ENCODE measurements at regions not wholly inside any gene's neighbourhood (a gene's known extent, or its start where the extent isn't known, plus 50 kb on each side); places are given as distances from the start of the nearest gene placed in this dataset.
"Not testable (repeated sequence)": the region's sequence is repeated elsewhere in the genome, so short reads cannot be mapped to it uniquely, and the experiment has no call there.

GRCh38 chr3:166435469-166436057 lies 598.3 kb upstream of the BCHE start:
- DNase-seq, result no peak

- no peak for DNase-seq
Measured at GRCh38 chr3:166433060-166433459, 595.8 kb upstream of the BCHE start.

- no peak for DNase-seq
Measured at GRCh38 chr3:166425900-166426611, 588.8 kb upstream of the BCHE start.

GRCh38 chr3:166425021-166425420 lies 587.8 kb upstream of the BCHE start:
- no peak for DNase-seq

GRCh38 chr3:166423824-166424513 lies 586.7 kb upstream of the BCHE start:
- DNase-seq, result not testable (repeated sequence)

GRCh38 chr3:166422556-166422955 lies 585.3 kb upstream of the BCHE start:
- DNase-seq, result no peak

- DNase-seq, result no peak
Measured at GRCh38 chr3:166420071-166420470, 582.8 kb upstream of the BCHE start.

GRCh38 chr3:166405896-166406295 lies 568.7 kb upstream of the BCHE start:
- DNase-seq, result no peak

GRCh38 chr3:166405465-166405864 lies 568.2 kb upstream of the BCHE start:
- no peak for DNase-seq

- DNase-seq, result no peak
Measured at GRCh38 chr3:166390303-166390702, 553.1 kb upstream of the BCHE start.

- DNase-seq, result no peak
Measured at GRCh38 chr3:166388321-166388720, 551.1 kb upstream of the BCHE start.

GRCh38 chr3:166372571-166373106 lies 535.4 kb upstream of the BCHE start:
- no peak for DNase-seq

GRCh38 chr3:166367947-166368533 lies 530.8 kb upstream of the BCHE start:
- no peak for DNase-seq

- DNase-seq, result no peak
Measured at GRCh38 chr3:166362698-166363097, 525.5 kb upstream of the BCHE start.

GRCh38 chr3:166360720-166361119 lies 523.5 kb upstream of the BCHE start:
- DNase-seq, result no peak

- DNase-seq, result no peak
Measured at GRCh38 chr3:166351461-166351860, 514.2 kb upstream of the BCHE start.

- no peak for DNase-seq
Measured at GRCh38 chr3:166340604-166341266, 503.5 kb upstream of the BCHE start.

- no peak for DNase-seq
Measured at GRCh38 chr3:166324401-166324800, 487.2 kb upstream of the BCHE start.

- no peak for DNase-seq
Measured at GRCh38 chr3:166322391-166322790, 485.2 kb upstream of the BCHE start.

GRCh38 chr3:166307756-166308350 lies 470.6 kb upstream of the BCHE start:
- DNase-seq, result no peak

GRCh38 chr3:166304584-166304983 lies 467.4 kb upstream of the BCHE start:
- no peak for DNase-seq

GRCh38 chr3:166303681-166304080 lies 466.5 kb upstream of the BCHE start:
- DNase-seq, result no peak

GRCh38 chr3:166302331-166302730 lies 465.1 kb upstream of the BCHE start:
- no peak for DNase-seq
